Caco-2 (cell line): ENCODE measurements at regions not wholly inside any gene's neighbourhood (a gene's known extent, or its start where the extent isn't known, plus 50 kb on each side); places are given as distances from the start of the nearest gene placed in this dataset.

ENCODE experiments used
- BruUV-seq: library from RNA; stranded (reverse); fragments of 400-500 nt; replicated peaks from 2 replicates; lab custom pipeline; 2021; lab: Mats Ljungman, UMichigan
- CTCF ChIA-PET: fragments of 300-600 bp; sonication (Branson Sonifier 250); formaldehyde crosslinking; loops from one replicate; lab custom pipeline; 2022; ENCODE audit warnings: antibody characterized with exemption; lab: Charles Lee
- POLR2A ChIA-PET: fragments of 300-600 bp; sonication (Branson Sonifier 250); formaldehyde crosslinking; loops from one replicate; lab custom pipeline; 2022; ENCODE audit warnings: antibody characterized with exemption; lab: Charles Lee
- DNase-seq, 2 experiments: peaks; one replicate each; pipeline versions ENCODE4 v3.0.0 to v3.0.0-alpha.2; 2020 to 2022
- H3K27me3 ChIP-seq: replicated peaks from 2 replicates; pipeline ENCODE4 v1.6.0; 2011; ENCODE audit warnings: low read length; ENCODE audit not compliant: control insufficient read depth, insufficient read depth
- H3K36me3 ChIP-seq: 2 replicates; pipeline ENCODE4 v1.5.1; 2011; ENCODE audit warnings: low read length; ENCODE audit not compliant: control insufficient read depth, insufficient read depth
- H3K4me1 ChIP-seq: fragments of 250-450 bp; sonication (Bioruptor Pico); 2 replicates; pipeline ENCODE4 v1.5.1; 2020; ENCODE audit warnings: mild to moderate bottlenecking
- H3K4me3 ChIP-seq: 2 replicates; pipeline ENCODE4 v1.5.1; 2011; ENCODE audit warnings: low read depth, mild to moderate bottlenecking, control low read depth, low read length
- H3K9me3 ChIP-seq: fragments of 250-450 bp; sonication (Bioruptor Pico); 2 replicates; pipeline ENCODE4 v1.5.1; 2020; ENCODE audit warnings: mild to moderate bottlenecking, moderate library complexity
- H3K27ac Mint-ChIP-seq: one replicate; pipeline ENCODE4 v1.8.0; 2022; ENCODE audit warnings: mixed read lengths; ENCODE audit not compliant: unreplicated experiment
- H3K27me3 Mint-ChIP-seq: one replicate; pipeline ENCODE4 v1.8.0; 2022; ENCODE audit warnings: mixed read lengths; ENCODE audit not compliant: insufficient read depth, unreplicated experiment
- H3K36me3 Mint-ChIP-seq: one replicate; pipeline ENCODE4 v1.8.0; 2022; ENCODE audit warnings: mild to moderate bottlenecking, mixed read lengths; ENCODE audit not compliant: insufficient read depth, unreplicated experiment
- H3K4me1 Mint-ChIP-seq: one replicate; pipeline ENCODE4 v1.8.0; 2022; ENCODE audit warnings: low read depth, mixed read lengths; ENCODE audit not compliant: unreplicated experiment
- H3K4me3 Mint-ChIP-seq: one replicate; pipeline ENCODE4 v1.8.0; 2022; ENCODE audit warnings: mild to moderate bottlenecking, moderate library complexity, mixed read lengths; ENCODE audit not compliant: unreplicated experiment
- H3K9me3 Mint-ChIP-seq: one replicate; pipeline ENCODE4 v1.8.0; 2022; ENCODE audit warnings: mixed read lengths; ENCODE audit not compliant: unreplicated experiment
- CTCF ChIP-seq, 2 experiments: fragments of 200-600 bp in 1 of 2; IDR thresholded peaks; 1 replicate in 1 of 2; 2 replicates in 1 of 2; pipeline versions ENCODE4 v1.5.1 to v1.8.0; 2011 to 2022; ENCODE audit warnings: antibody characterized with exemption in 1 of 2, control low read depth in 1 of 2, inconsistent platforms in 1 of 2, low read depth in 1 of 2, low read length in 1 of 2, mild to moderate bottlenecking in 1 of 2, moderate library complexity in 1 of 2; ENCODE audit not compliant: insufficient read depth in 1 of 2, severe bottlenecking in 1 of 2, unreplicated experiment in 1 of 2
- intact Hi-C: fragments of 100-400 bp; cut with micrococcal nuclease; formaldehyde crosslinking; loops from one replicate; pipeline ENCODE4 v1.10.0; 2022; ENCODE audit not compliant: unreplicated experiment

GRCh38 chr20:60816901-60817300, 435.2 kb upstream of the CDH4 start:
- intact Hi-C loops: no loop called here
- H3K4me1 ChIP-seq: no peaks in the 10 kb centered on the region
- H3K4me3 ChIP-seq: no peak overlapping the region
- Mint-ChIP-seq H3K36me3 (no peaks in the 10 kb centered on the region), H3K27me3 (peaks cover 5% of the 10 kb centered on the region), H3K9me3 (peaks cover 19% of the 10 kb centered on the region), H3K4me1 (no peaks in the 10 kb centered on the region), H3K27ac (no peak overlapping the region), H3K4me3 (no peak overlapping the region)
- no TSS peak for BruUV-seq
- no peak for DNase-seq
- ChIA-PET POLR2A (no interaction called here), CTCF (no interaction called here)
- H3K27me3 ChIP-seq: no peaks in the 10 kb centered on the region
- no peak for TF ChIP-seq CTCF (IDR thresholded peaks at IDR 0.05; ENCODE audit: insufficient read depth in 1 of 2, low read depth in 1 of 2, low read length in 1 of 2, severe bottlenecking in 1 of 2, unreplicated experiment in 1 of 2)
- no peaks in the 10 kb centered on the region for H3K9me3 ChIP-seq
- H3K36me3 ChIP-seq: no peaks in the 10 kb centered on the region

- Histone ChIP-seq H3K36me3 (no peaks in the 10 kb centered on the region), H3K4me3 (no peak overlapping the region), H3K4me1 (no peaks in the 10 kb centered on the region), H3K27me3 (no peaks in the 10 kb centered on the region), H3K9me3 (no peaks in the 10 kb centered on the region)
- TF ChIP-seq CTCF (IDR thresholded peaks at IDR 0.05; ENCODE audit: insufficient read depth in 1 of 2, low read depth in 1 of 2, low read length in 1 of 2, severe bottlenecking in 1 of 2, unreplicated experiment in 1 of 2): no peak
- ChIA-PET POLR2A (no interaction called here), CTCF (no interaction called here)
- Mint-ChIP-seq H3K27ac (no peak overlapping the region), H3K27me3 (peaks cover under 1% of the 10 kb centered on the region), H3K4me3 (no peak overlapping the region), H3K9me3 (peaks cover 19% of the 10 kb centered on the region), H3K36me3 (no peaks in the 10 kb centered on the region), H3K4me1 (no peaks in the 10 kb centered on the region)
- no peak for DNase-seq
- no TSS peak for BruUV-seq
- intact Hi-C loops: no loop called here
These were observed 434.2 kb upstream of the CDH4 start for GRCh38 chr20:60817891-60818290.

DNA sequence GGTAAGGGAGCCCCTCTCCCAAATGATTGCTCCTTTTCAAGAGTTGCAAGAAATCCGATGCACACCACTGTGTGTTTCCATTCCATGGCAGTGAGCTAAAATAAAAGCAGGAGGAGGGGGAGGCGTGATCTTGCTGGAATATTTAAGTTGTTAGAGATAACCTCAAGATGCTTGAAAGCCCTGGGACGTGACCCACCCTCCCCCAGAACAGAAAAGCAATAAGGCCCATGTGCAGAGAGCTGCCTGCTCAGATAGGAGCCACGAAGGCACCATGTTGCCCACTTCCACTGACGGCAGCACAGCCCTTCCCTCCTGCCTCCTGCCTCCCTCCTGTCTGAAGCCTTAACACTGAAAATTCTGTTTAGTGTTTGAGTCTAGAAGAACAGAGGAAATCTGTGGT, 432.6 kb upstream of the CDH4 start:
- intact Hi-C loops: no loop called here

More for the DNA sequence above, 432.6 kb upstream of the CDH4 start:
- H3K9me3 Mint-ChIP-seq: peaks cover 19% of the 10 kb centered on the region
- no TSS peak for BruUV-seq
- H3K4me3 Mint-ChIP-seq: no peak overlapping the region
- Histone ChIP-seq H3K4me1 (no peaks in the 10 kb centered on the region), H3K27me3 (no peaks in the 10 kb centered on the region), H3K9me3 (no peaks in the 10 kb centered on the region), H3K4me3 (no peak overlapping the region), H3K36me3 (no peaks in the 10 kb centered on the region)
- TF ChIP-seq CTCF (IDR thresholded peaks at IDR 0.05; ENCODE audit: insufficient read depth in 1 of 2, low read depth in 1 of 2, low read length in 1 of 2, severe bottlenecking in 1 of 2, unreplicated experiment in 1 of 2): no peak
- H3K27ac Mint-ChIP-seq: no peak overlapping the region
- no peaks in the 10 kb centered on the region for H3K27me3 Mint-ChIP-seq
- DNase-seq: no peak
- ChIA-PET POLR2A (no interaction called here), CTCF (no interaction called here)
- no peaks in the 10 kb centered on the region for H3K4me1 Mint-ChIP-seq
- no peaks in the 10 kb centered on the region for H3K36me3 Mint-ChIP-seq
